ENCODE measurements at regions not wholly inside any gene's neighbourhood (a gene's known extent, or its start where the extent isn't known, plus 50 kb on each side); places are given as distances from the start of the nearest gene placed in this dataset.

DNA sequence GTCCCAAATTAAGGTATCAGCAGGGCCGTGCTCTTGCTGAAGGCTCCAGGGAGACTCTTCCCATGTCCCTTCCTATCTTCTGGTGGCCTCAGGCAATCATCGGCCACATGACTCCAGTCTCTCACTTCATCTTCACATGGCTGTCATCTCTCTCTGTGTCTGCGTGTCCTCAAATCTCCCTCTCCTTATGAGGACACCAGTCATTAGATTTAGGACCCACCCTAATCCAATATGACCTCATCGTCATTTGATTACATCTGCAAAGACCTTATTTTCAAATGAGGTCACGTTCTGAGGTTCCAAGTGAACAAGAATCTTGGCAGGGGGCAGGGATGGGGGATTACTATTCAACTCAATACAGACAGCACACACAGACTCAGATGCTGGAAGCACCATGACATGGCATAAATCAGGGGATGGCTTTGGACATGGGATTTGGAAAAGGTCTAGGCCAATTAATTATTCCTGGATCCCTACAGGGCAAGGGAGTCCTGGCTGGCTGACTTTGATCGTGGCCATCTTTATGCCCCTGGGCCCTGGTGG lies 210.0 kb upstream of the SKOR2 start:
- H3K27ac ChIP-seq, result no peak overlapping the region
- no peak for TF ChIP-seq ZFX (IDR thresholded peaks at IDR 0.05)
- TF ChIP-seq, protein P1, sequence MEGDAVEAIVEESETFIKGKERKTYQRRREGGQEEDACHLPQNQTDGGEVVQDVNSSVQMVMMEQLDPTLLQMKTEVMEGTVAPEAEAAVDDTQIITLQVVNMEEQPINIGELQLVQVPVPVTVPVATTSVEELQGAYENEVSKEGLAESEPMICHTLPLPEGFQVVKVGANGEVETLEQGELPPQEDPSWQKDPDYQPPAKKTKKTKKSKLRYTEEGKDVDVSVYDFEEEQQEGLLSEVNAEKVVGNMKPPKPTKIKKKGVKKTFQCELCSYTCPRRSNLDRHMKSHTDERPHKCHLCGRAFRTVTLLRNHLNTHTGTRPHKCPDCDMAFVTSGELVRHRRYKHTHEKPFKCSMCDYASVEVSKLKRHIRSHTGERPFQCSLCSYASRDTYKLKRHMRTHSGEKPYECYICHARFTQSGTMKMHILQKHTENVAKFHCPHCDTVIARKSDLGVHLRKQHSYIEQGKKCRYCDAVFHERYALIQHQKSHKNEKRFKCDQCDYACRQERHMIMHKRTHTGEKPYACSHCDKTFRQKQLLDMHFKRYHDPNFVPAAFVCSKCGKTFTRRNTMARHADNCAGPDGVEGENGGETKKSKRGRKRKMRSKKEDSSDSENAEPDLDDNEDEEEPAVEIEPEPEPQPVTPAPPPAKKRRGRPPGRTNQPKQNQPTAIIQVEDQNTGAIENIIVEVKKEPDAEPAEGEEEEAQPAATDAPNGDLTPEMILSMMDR (conservative IDR thresholded peaks at IDR 0.05), result no peak

DNA sequence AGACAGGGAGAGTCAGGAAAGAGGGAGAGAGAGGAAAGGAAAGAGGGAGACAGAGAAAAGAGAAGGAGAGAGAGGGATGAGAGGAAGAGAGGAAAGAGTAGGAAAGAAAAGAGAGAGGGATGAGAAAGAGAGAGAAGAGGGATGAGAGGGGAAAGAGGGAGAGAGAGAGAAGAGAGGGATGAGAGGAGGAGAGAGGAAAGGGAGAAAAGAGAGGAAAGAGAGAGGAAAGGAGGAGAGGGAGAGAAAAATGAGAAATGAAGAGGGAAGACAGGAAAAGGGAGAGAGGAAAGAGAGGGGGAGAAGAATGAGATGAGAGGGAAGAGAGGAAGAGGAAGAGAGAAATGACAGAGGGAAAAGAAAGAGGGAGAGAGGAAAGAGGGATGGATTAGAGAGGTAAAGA lies 207.0 kb upstream of the SKOR2 start:
- H3K27ac ChIP-seq, result no peak overlapping the region

DNA sequence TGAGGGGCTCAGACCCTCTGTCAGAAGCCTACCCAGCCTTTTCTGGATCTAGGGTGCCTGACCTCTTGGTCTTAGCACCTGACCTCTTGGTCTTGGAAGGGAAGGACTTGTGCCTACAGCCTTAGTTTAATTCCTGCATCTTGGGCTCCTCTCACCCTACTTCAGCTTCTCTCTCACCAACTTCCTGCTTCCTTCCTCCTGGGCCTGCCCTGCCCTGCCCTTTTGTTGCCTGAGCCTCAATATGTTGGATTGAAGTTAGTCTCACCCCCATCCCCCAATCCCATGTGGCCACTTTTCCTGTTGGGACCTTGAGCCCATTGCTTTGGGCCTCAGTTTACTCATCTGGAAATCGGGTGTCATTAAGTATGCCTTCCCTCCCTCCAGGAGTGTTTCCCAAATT lies 206.2 kb upstream of the SKOR2 start:
- no peak overlapping the region for H3K27ac ChIP-seq
- TF ChIP-seq, protein P1 (conservative IDR thresholded peaks at IDR 0.05), result no peak
- no peak for TF ChIP-seq ZFX (IDR thresholded peaks at IDR 0.05)

More for the DNA sequence above, 207.0 kb upstream of the SKOR2 start:
- TF ChIP-seq, protein P1 (conservative IDR thresholded peaks at IDR 0.05), result no peak
- TF ChIP-seq ZFX (IDR thresholded peaks at IDR 0.05), result no peak

DNA sequence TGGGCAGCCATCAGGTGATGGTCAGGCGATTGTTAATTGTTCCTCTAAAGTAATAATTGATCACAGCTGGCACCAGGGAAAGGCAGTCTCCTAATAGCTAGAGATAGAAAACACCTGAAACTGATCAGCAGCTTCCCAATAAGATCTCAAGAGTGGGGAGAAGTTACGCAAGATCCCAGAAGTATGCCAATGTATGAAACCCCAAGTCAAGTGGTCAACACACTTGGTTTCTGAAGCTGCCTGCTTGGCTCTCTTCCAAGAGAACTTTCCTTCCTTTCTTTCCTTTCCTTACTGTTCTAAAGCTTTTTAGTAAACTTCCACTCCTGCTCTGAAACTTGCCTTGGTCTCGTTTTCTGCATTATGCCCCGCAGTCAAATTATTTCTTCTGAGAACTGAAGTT lies 201.6 kb upstream of the SKOR2 start:
- no peak for TF ChIP-seq ZFX (IDR thresholded peaks at IDR 0.05)
- TF ChIP-seq, protein P1 (conservative IDR thresholded peaks at IDR 0.05), result no peak
- no peak overlapping the region for H3K27ac ChIP-seq

DNA sequence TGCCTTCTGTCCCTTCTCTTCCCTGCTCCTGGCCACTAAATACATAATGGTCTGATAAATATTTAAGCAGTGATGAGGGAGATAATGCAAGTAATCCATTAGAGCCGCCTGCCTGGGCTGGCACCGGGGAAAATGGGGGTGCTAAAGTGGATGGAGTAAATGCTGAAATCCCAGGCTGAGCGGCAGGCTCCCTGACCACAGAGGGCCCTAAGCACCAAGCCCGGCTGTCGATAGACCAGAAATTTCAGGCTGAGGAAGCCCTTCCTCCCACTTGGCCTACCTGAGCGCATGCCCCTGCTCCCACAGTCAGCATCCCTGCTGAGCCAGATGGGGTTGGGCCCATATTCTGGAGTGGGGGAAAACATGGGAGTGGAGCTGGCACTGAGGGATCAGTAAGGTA lies 197.5 kb upstream of the SKOR2 start:
- TF ChIP-seq, protein P1 (conservative IDR thresholded peaks at IDR 0.05), result no peak
- no peak for TF ChIP-seq ZFX (IDR thresholded peaks at IDR 0.05)
- no peak overlapping the region for H3K27ac ChIP-seq

DNA sequence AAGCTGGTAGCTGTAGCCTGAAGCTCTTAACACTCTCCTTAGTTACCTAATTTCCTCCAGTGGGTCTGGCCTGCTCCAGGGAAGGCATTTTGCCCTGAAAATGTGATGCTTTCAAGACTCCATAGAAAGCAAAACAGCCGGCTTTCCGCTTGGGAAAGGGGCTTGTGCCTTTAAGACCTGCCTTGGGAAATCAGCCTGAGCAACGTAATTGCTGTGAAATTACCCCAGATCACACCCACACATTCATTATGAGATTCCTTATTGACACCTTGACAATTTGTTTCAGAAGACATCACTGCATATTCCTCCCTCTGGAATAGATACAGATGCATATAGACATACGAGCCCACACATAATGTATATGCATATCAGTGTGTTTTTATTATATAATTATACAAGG lies 190.5 kb upstream of the SKOR2 start:
- no peak for TF ChIP-seq ZFX (IDR thresholded peaks at IDR 0.05)
- TF ChIP-seq, protein P1 (conservative IDR thresholded peaks at IDR 0.05), result no peak
- no peak overlapping the region for H3K27ac ChIP-seq

DNA sequence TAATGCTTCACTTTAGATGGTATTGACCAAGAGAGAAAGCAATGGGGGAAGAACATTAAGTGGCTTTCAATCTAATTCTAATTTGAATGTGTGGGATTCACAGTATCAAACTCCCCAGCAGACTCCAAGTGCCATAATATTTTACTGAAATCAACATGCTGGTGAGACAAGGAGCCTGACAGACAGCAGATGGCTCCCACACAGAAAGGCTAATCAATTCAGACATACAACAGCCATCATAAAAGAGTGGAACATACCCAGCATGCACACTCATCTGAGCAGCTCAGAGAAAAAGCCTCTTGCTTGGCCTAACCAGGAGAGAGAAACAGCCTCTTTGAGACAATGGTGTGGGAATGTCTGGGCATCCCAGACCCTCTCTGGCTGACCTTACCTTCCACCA lies 186.5 kb upstream of the SKOR2 start:
- TF ChIP-seq ZFX (IDR thresholded peaks at IDR 0.05), result no peak
- TF ChIP-seq, protein P1 (conservative IDR thresholded peaks at IDR 0.05), result no peak
- H3K27ac ChIP-seq, result no peak overlapping the region
